H9 (cell line): ENCODE measurements at regions not wholly inside any gene's neighbourhood (a gene's known extent, or its start where the extent isn't known, plus 50 kb on each side); places are given as distances from the start of the nearest gene placed in this dataset.
"Not testable (repeated sequence)": the region's sequence is repeated elsewhere in the genome, so short reads cannot be mapped to it uniquely, and the experiment has no call there.

Experiments used
- DNase-seq: peaks from one replicate; pipeline ENCODE4 v3.0.0-alpha.2; 2017
- H2AFZ ChIP-seq: one replicate; pipeline ENCODE4 v1.6.1; 2013; ENCODE audit warnings: mild to moderate bottlenecking, low read length, control low read depth, moderate library complexity
- H2AK5ac ChIP-seq: 2 replicates; pipeline ENCODE4 v1.6.1; 2013; ENCODE audit warnings: low read length, control low read depth, mixed read lengths; ENCODE audit not compliant: insufficient read length
- H2BK120ac ChIP-seq: one replicate; pipeline ENCODE4 v1.6.1; 2013; ENCODE audit warnings: low read depth, mild to moderate bottlenecking, low read length, control low read depth, inconsistent platforms; ENCODE audit not compliant: poor library complexity, severe bottlenecking
- H2BK12ac ChIP-seq: 2 replicates; pipeline ENCODE4 v1.6.1; 2013; ENCODE audit warnings: low read length, control low read depth, mixed read lengths, low read depth; ENCODE audit not compliant: insufficient read length
- H2BK15ac ChIP-seq: 2 replicates; pipeline ENCODE4 v1.6.1; 2013; ENCODE audit warnings: low read depth, low read length, control low read depth
- H2BK20ac ChIP-seq: one replicate; pipeline ENCODE4 v1.6.1; 2013; ENCODE audit warnings: low read depth, mild to moderate bottlenecking, low read length, control low read depth, inconsistent platforms; ENCODE audit not compliant: poor library complexity, severe bottlenecking
- H2BK5ac ChIP-seq: 2 replicates; pipeline ENCODE4 v1.6.1; 2013; ENCODE audit warnings: low read length, control low read depth, mixed read lengths; ENCODE audit not compliant: insufficient read length
- H3K14ac ChIP-seq: 2 replicates; pipeline ENCODE4 v1.6.1; 2013; ENCODE audit warnings: low read length, control low read depth; ENCODE audit not compliant: insufficient read depth
- H3K18ac ChIP-seq: 2 replicates; pipeline ENCODE4 v1.6.1; 2013; ENCODE audit warnings: low read depth, mild to moderate bottlenecking, mixed read lengths, low read length, control low read depth; ENCODE audit not compliant: insufficient read length
- H3K23ac ChIP-seq: 2 replicates; pipeline ENCODE4 v1.6.1; 2013; ENCODE audit warnings: low read length, control low read depth, mixed read lengths, low read depth; ENCODE audit not compliant: insufficient read length
- H3K23me2 ChIP-seq: 2 replicates; pipeline ENCODE4 v1.6.1; 2013; ENCODE audit warnings: low read depth, mild to moderate bottlenecking, mixed read lengths, low read length, control low read depth; ENCODE audit not compliant: insufficient read length, poor library complexity, severe bottlenecking
- H3K27ac ChIP-seq: 2 replicates; pipeline ENCODE4 v1.5.1; 2013; ENCODE audit warnings: low read length, control low read depth, mixed read lengths, low read depth; ENCODE audit not compliant: insufficient read length
- H3K27me3 ChIP-seq: 2 replicates; pipeline ENCODE4 v1.6.1; 2013; ENCODE audit warnings: low read length, control low read depth, inconsistent platforms; ENCODE audit not compliant: insufficient read depth
- H3K4ac ChIP-seq: 2 replicates; pipeline ENCODE4 v1.6.1; 2013; ENCODE audit warnings: low read depth, mild to moderate bottlenecking, control low read depth, inconsistent platforms, low read length, moderate library complexity
- H3K4me1 ChIP-seq: 2 replicates; pipeline ENCODE4 v1.6.1; 2013; ENCODE audit warnings: low read length, control low read depth, inconsistent platforms; ENCODE audit not compliant: insufficient read depth
- H3K4me2 ChIP-seq: 2 replicates; pipeline ENCODE4 v1.6.1; 2013; ENCODE audit warnings: low read length, control low read depth, mixed read lengths; ENCODE audit not compliant: insufficient read length, insufficient read depth
- H3K56ac ChIP-seq: 2 replicates; pipeline ENCODE4 v1.6.1; 2013; ENCODE audit warnings: low read depth, mild to moderate bottlenecking, mixed read lengths, low read length, control low read depth; ENCODE audit not compliant: insufficient read length
- H3K79me1 ChIP-seq: 2 replicates; pipeline ENCODE4 v1.6.1; 2013; ENCODE audit warnings: low read depth, mild to moderate bottlenecking, moderate library complexity, low read length, control low read depth, inconsistent platforms; ENCODE audit not compliant: insufficient read depth, poor library complexity, severe bottlenecking
- H3K79me2 ChIP-seq: 2 replicates; pipeline ENCODE4 v1.6.1; 2013; ENCODE audit warnings: low read length, control low read depth, inconsistent platforms; ENCODE audit not compliant: insufficient read depth
- H3K9ac ChIP-seq: 2 replicates; pipeline ENCODE4 v1.6.1; 2013; ENCODE audit warnings: low read length, control low read depth, mixed read lengths; ENCODE audit not compliant: insufficient read length; ENCODE audit errors: extremely low read depth
- H3K9me3 ChIP-seq: one replicate; pipeline ENCODE4 v1.6.1; 2013; ENCODE audit warnings: low read depth, low read length, inconsistent platforms; ENCODE audit not compliant: control insufficient read depth
- H3T11ph ChIP-seq: one replicate; pipeline ENCODE4 v1.6.1; 2013; ENCODE audit warnings: mild to moderate bottlenecking, low read length, control low read depth, inconsistent platforms
- H4K20me1 ChIP-seq: one replicate; pipeline ENCODE4 v1.6.1; 2013; ENCODE audit not compliant: control insufficient read depth, insufficient read length, insufficient read depth
- H4K5ac ChIP-seq: 2 replicates; pipeline ENCODE4 v1.6.1; 2013; ENCODE audit warnings: low read depth, mild to moderate bottlenecking, mixed read lengths, low read length, control low read depth; ENCODE audit not compliant: insufficient read length
- H4K8ac ChIP-seq: replicated peaks from 2 replicates; pipeline ENCODE4 v1.6.1; 2013; ENCODE audit warnings: low read length, control low read depth, mixed read lengths, low read depth; ENCODE audit not compliant: insufficient read length
- H4K91ac ChIP-seq: 2 replicates; pipeline ENCODE4 v1.6.1; 2013; ENCODE audit warnings: low read depth, mild to moderate bottlenecking, moderate library complexity, mixed read lengths, low read length, control low read depth; ENCODE audit not compliant: insufficient read length
- H3K27ac Mint-ChIP-seq, 3 experiments: 2 replicates in 2 of 3; 3 replicates in 1 of 3; pipeline ENCODE4 v1.8.0; 2020 to 2021; ENCODE audit warnings: mixed read lengths in 3 of 3, mild to moderate bottlenecking in 1 of 3, moderate library complexity in 1 of 3
- H3K27me3 Mint-ChIP-seq: 2 replicates; pipeline ENCODE4 v1.8.0; 2021; ENCODE audit warnings: low read depth, mild to moderate bottlenecking, moderate library complexity, mixed read lengths
- H3K36me3 Mint-ChIP-seq, 3 experiments: 2 replicates in 2 of 3; 3 replicates in 1 of 3; pipeline ENCODE4 v1.8.0; 2020 to 2021; ENCODE audit warnings: low read depth in 3 of 3, mixed read lengths in 3 of 3; ENCODE audit not compliant: insufficient read depth in 1 of 3
- H3K4me1 Mint-ChIP-seq, 2 experiments: 2 replicates each; pipeline ENCODE4 v1.8.0; 2020; ENCODE audit warnings: mixed read lengths in 2 of 2
- H3K4me3 Mint-ChIP-seq, 2 experiments: 2 replicates in 1 of 2; 3 replicates in 1 of 2; pipeline ENCODE4 v1.8.0; 2020 to 2021; ENCODE audit warnings: mild to moderate bottlenecking in 2 of 2, mixed read lengths in 2 of 2, moderate library complexity in 1 of 2
- H3K9me3 Mint-ChIP-seq, 2 experiments: 2 replicates in 1 of 2; 3 replicates in 1 of 2; pipeline ENCODE4 v1.8.0; 2020; ENCODE audit warnings: mild to moderate bottlenecking in 2 of 2, mixed read lengths in 2 of 2, moderate library complexity in 1 of 2
- WGBS: extraction: QIAGEN DNeasy Blood & Tissue Kit; methylation state at CpG from one replicate; pipeline ENCODE4 v1.1.7; 2013; ENCODE audit warnings: missing lambda C conversion rate, low lambda C conversion rate, mixed read lengths; ENCODE audit not compliant: insufficient read length; ENCODE audit errors: extremely low coverage; 5-methylcytosine and 5-hydroxymethylcytosine counted together
- TF ChIP-seq, protein P1 (sequence below): fragments of 200-600 bp; sonication (generic); conservative IDR thresholded peaks from 3 replicates; pipeline ENCODE4 v1.8.0; 2021; ENCODE audit warnings: antibody characterized with exemption, mild to moderate bottlenecking

DNA sequence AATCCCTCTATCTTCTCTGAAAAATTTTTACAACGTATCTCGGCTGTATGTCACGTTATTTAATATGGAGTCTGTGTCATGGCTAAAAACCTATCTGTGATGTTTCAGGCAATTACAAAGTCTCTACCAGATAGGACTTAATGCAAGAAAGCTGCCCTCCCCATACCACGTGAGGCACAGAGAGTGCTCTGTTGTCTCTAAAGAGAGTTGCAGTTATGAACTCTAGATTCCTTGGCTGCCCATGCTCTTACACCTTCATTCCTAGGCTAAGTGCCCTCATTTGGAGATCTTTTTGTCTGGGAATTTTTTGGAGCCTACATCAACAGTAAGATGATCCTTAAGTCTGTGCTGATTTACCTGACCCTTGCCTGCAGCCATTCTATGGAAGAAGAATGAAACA, 935.9 kb downstream of the C4orf33 start:
- Histone ChIP-seq H2AK5ac (no peak overlapping the region), H2BK120ac (no peak overlapping the region), H3K27ac (no peak overlapping the region), H2AFZ (no peak overlapping the region), H3K23me2 (no peaks in the 10 kb centered on the region), H2BK5ac (no peak overlapping the region), H2BK12ac (no peak overlapping the region), H4K91ac (no peak overlapping the region), H3K27me3 (no peaks in the 10 kb centered on the region), H4K20me1 (no peaks in the 10 kb centered on the region), H3K23ac (no peak overlapping the region), H3K79me2 (no peaks in the 10 kb centered on the region), H3K14ac (no peak overlapping the region), H3K4ac (no peak overlapping the region), H2BK20ac (no peak overlapping the region), H3K79me1 (no peaks in the 10 kb centered on the region), H4K5ac (no peak overlapping the region), H4K8ac (no peak overlapping the region), H3K9ac (no peak overlapping the region), H3K18ac (no peak overlapping the region), H3K4me2 (no peak overlapping the region), H3K56ac (no peak overlapping the region), H3K9me3 (no peaks in the 10 kb centered on the region), H3K4me1 (peaks cover 8% of the 10 kb centered on the region; the same call in 1 of the 2 replicates), H2BK15ac (no peak overlapping the region), H3T11ph (no peak overlapping the region)
- Mint-ChIP-seq H3K27ac (peak overlapping the region in 1 of 3 experiments; percentile 6; a peak in 1 of 7 replicates), H3K4me1 (peaks cover 47% of the 10 kb centered on the region in 2 experiments), H3K9me3 (peaks cover 0 to 1% of the 10 kb centered on the region in 2 experiments; a peak in 2 of 5 replicates), H3K27me3 (no peaks in the 10 kb centered on the region), H3K36me3 (peaks cover 19% of the 10 kb centered on the region in 3 experiments), H3K4me3 (no peak overlapping the region)
- WGBS: no CpG with 5 or more reads among the region's 4 CpGs
- DNase-seq: no peak
- TF ChIP-seq, protein P1, sequence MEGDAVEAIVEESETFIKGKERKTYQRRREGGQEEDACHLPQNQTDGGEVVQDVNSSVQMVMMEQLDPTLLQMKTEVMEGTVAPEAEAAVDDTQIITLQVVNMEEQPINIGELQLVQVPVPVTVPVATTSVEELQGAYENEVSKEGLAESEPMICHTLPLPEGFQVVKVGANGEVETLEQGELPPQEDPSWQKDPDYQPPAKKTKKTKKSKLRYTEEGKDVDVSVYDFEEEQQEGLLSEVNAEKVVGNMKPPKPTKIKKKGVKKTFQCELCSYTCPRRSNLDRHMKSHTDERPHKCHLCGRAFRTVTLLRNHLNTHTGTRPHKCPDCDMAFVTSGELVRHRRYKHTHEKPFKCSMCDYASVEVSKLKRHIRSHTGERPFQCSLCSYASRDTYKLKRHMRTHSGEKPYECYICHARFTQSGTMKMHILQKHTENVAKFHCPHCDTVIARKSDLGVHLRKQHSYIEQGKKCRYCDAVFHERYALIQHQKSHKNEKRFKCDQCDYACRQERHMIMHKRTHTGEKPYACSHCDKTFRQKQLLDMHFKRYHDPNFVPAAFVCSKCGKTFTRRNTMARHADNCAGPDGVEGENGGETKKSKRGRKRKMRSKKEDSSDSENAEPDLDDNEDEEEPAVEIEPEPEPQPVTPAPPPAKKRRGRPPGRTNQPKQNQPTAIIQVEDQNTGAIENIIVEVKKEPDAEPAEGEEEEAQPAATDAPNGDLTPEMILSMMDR: no peak

DNA sequence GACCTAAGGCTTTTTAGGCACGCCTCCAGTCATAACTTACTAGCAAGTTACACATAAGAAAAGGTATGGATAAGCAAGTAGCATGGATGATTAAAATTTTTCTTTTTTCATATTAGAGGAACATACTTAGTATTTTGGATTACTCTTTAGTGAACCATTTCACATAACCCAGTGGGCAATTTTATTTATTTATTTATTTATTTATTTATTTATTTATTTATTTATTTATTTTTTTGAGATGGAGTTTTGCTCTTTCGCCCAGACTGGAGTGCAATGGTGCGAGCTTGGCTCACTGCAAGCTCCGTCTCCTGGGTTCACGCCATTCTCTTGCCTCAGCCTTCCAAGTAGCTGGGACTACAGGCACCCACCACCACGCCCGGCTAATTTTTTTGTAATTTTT, 937.7 kb downstream of the C4orf33 start:
- not testable (repeated sequence) for H2AFZ ChIP-seq, H3K18ac ChIP-seq, H4K91ac ChIP-seq, H3K14ac ChIP-seq, H3K79me2 ChIP-seq, H3K4me2 ChIP-seq, H2BK15ac ChIP-seq, H4K5ac ChIP-seq, H4K8ac ChIP-seq, H3K9me3 Mint-ChIP-seq, H3K27ac Mint-ChIP-seq, H3K4ac ChIP-seq, H3K27me3 ChIP-seq, H3K4me3 Mint-ChIP-seq, H3K9ac ChIP-seq, H3T11ph ChIP-seq, H4K20me1 ChIP-seq, H2BK12ac ChIP-seq, H3K4me1 ChIP-seq, H2BK120ac ChIP-seq, H3K27ac ChIP-seq, H2BK5ac ChIP-seq, H3K27me3 Mint-ChIP-seq, H3K79me1 ChIP-seq, DNase-seq, H3K23ac ChIP-seq, H2BK20ac ChIP-seq, H3K9me3 ChIP-seq, H3K56ac ChIP-seq, H2AK5ac ChIP-seq, H3K23me2 ChIP-seq
- peaks cover 24 to 29% (median 24%) of the 10 kb centered on the region in 3 experiments for H3K36me3 Mint-ChIP-seq
- peaks cover 36% of the 10 kb centered on the region in 2 experiments for H3K4me1 Mint-ChIP-seq
- no CpG with 5 or more reads among the region's 7 CpGs for WGBS
